ENCODE measurements at regions not wholly inside any gene's neighbourhood (a gene's known extent, or its start where the extent isn't known, plus 50 kb on each side); places are given as distances from the start of the nearest gene placed in this dataset.
A peak's percentile ranks its signal among the peaks of the same experiment; 100 is the strongest.

GRCh38 chrX:39174241-39174771 is 373.0 kb downstream of the MID1IP1 start:
- DNase-seq (ENCODE audit: low spot score) = no peak

- DNase-seq (ENCODE audit: low spot score) = no peak
Observed at GRCh38 chrX:39174772-39175417, 373.6 kb downstream of the MID1IP1 start.

- DNase-seq (ENCODE audit: low spot score) = no peak
Observed at GRCh38 chrX:39175418-39176057, 374.3 kb downstream of the MID1IP1 start.

GRCh38 chrX:39176105-39176504 is 374.8 kb downstream of the MID1IP1 start:
- no peak for DNase-seq (ENCODE audit: low spot score)

- DNase-seq (ENCODE audit: low spot score) = no peak
Observed at GRCh38 chrX:39189431-39189830, 388.2 kb downstream of the MID1IP1 start.

GRCh38 chrX:39194673-39195072 is 393.4 kb downstream of the MID1IP1 start:
- DNase-seq (ENCODE audit: low spot score) = no peak

- no peak for DNase-seq (ENCODE audit: low spot score)
Observed at GRCh38 chrX:39195156-39195555, 393.9 kb downstream of the MID1IP1 start.

GRCh38 chrX:39196192-39197102 is 395.2 kb downstream of the MID1IP1 start:
- peak; percentile 54 for DNase-seq (ENCODE audit: low spot score)

- DNase-seq (ENCODE audit: low spot score) = no peak
Observed at GRCh38 chrX:39199429-39199828, 398.2 kb downstream of the MID1IP1 start.

- no peak for DNase-seq (ENCODE audit: low spot score)
Observed at GRCh38 chrX:39201305-39201990, 400.2 kb downstream of the MID1IP1 start.

- no peak for DNase-seq (ENCODE audit: low spot score)
Observed at GRCh38 chrX:39202641-39203040, 401.4 kb downstream of the MID1IP1 start.

- no peak for DNase-seq (ENCODE audit: low spot score)
Observed at GRCh38 chrX:39203427-39203826, 402.2 kb downstream of the MID1IP1 start.

- DNase-seq (ENCODE audit: low spot score) = no peak
Observed at GRCh38 chrX:39204353-39204752, 403.1 kb downstream of the MID1IP1 start.

GRCh38 chrX:39204945-39205344 is 403.7 kb downstream of the MID1IP1 start:
- no peak for DNase-seq (ENCODE audit: low spot score)

GRCh38 chrX:39205467-39205866 is 404.2 kb downstream of the MID1IP1 start:
- DNase-seq (ENCODE audit: low spot score) = no peak

- no peak for DNase-seq (ENCODE audit: low spot score)
Observed at GRCh38 chrX:39206399-39207145, 405.3 kb downstream of the MID1IP1 start.

- DNase-seq (ENCODE audit: low spot score) = no peak
Observed at GRCh38 chrX:39211501-39211900, 410.2 kb downstream of the MID1IP1 start.

GRCh38 chrX:39212456-39212855 is 411.2 kb downstream of the MID1IP1 start:
- DNase-seq (ENCODE audit: low spot score) = no peak

- no peak for DNase-seq (ENCODE audit: low spot score)
Observed at GRCh38 chrX:39214387-39215126, 413.3 kb downstream of the MID1IP1 start.

GRCh38 chrX:39220952-39221351 is 419.7 kb downstream of the MID1IP1 start:
- DNase-seq (ENCODE audit: low spot score) = no peak
